OCI-LY7 (cell line): ENCODE measurements at regions not wholly inside any gene's neighbourhood (a gene's known extent, or its start where the extent isn't known, plus 50 kb on each side); places are given as distances from the start of the nearest gene placed in this dataset.
A peak's percentile ranks its signal among the peaks of the same experiment; 100 is the strongest.
"Not testable (repeated sequence)": the region's sequence is repeated elsewhere in the genome, so short reads cannot be mapped to it uniquely, and the experiment has no call there.

Experiments used
- BruUV-seq: library from RNA; stranded (reverse); fragments of 400-500 nt; replicated peaks from 2 replicates; lab custom pipeline; 2021; lab: Mats Ljungman, UMichigan
- CTCF ChIA-PET: fragments of 300-600 bp; sonication (Branson Sonifier 250); formaldehyde crosslinking; loops from one replicate; lab custom pipeline; 2022; ENCODE audit warnings: antibody characterized with exemption; ENCODE audit not compliant: unreplicated experiment; lab: Charles Lee
- POLR2A ChIA-PET: fragments of 300-600 bp; sonication (Branson Sonifier 250); formaldehyde crosslinking; loops from one replicate; lab custom pipeline; 2022; ENCODE audit warnings: antibody characterized with exemption; lab: Charles Lee
- DNase-seq: peaks from one replicate; pipeline ENCODE4 v3.0.0-alpha.2; 2015; ENCODE audit warnings: low spot score
- H2AFZ ChIP-seq: fragments of 200-600 bp; sonication (generic), shearing (Covaris generic); 2 replicates; pipeline ENCODE4 v1.6.1; 2014; ENCODE audit warnings: mild to moderate bottlenecking, antibody characterized with exemption, low read length, moderate library complexity
- H3K27ac ChIP-seq: fragments of 200-600 bp; sonication (generic); 2 replicates; pipeline ENCODE4 v1.5.1; 2014; ENCODE audit warnings: mixed run types, low read depth, mild to moderate bottlenecking, moderate library complexity, low read length, inconsistent platforms; ENCODE audit not compliant: poor library complexity, severe bottlenecking
- H3K36me3 ChIP-seq: fragments of 200-600 bp; sonication (generic); 2 replicates; pipeline ENCODE4 v1.6.1; 2014; ENCODE audit warnings: mild to moderate bottlenecking, antibody characterized with exemption, low read length, moderate library complexity, mixed read lengths; ENCODE audit not compliant: insufficient read depth
- H3K4me1 ChIP-seq: fragments of 200-600 bp; sonication (generic); 2 replicates; pipeline ENCODE4 v1.5.1; 2014; ENCODE audit warnings: mild to moderate bottlenecking, low read length; ENCODE audit not compliant: insufficient read depth, poor library complexity, severe bottlenecking
- H3K4me2 ChIP-seq: fragments of 200-600 bp; sonication (generic); 2 replicates; pipeline ENCODE4 v1.6.1; 2014; ENCODE audit warnings: mild to moderate bottlenecking, low read length
- H3K4me3 ChIP-seq: fragments of 200-600 bp; sonication (generic); 2 replicates; pipeline ENCODE4 v1.5.1; 2014; ENCODE audit warnings: mild to moderate bottlenecking, low read depth, low read length; ENCODE audit not compliant: poor library complexity, severe bottlenecking
- H3K79me2 ChIP-seq: fragments of 200-600 bp; sonication (generic); 2 replicates; pipeline ENCODE4 v1.6.1; 2016; ENCODE audit warnings: low read depth, mild to moderate bottlenecking, low read length, moderate library complexity, mixed read lengths; ENCODE audit not compliant: insufficient read depth
- H3K9me2 ChIP-seq: fragments of 200-600 bp; sonication (generic); 2 replicates; pipeline ENCODE4 v1.6.1; 2016; ENCODE audit warnings: mild to moderate bottlenecking, low read length, mixed read lengths; ENCODE audit not compliant: insufficient read depth
- H3K9me3 ChIP-seq: fragments of 200-600 bp; sonication (generic); 2 replicates; pipeline ENCODE4 v1.6.1; 2014; ENCODE audit warnings: mild to moderate bottlenecking, mixed run types, low read length, mixed read lengths
- H4K20me1 ChIP-seq: fragments of 200-600 bp; sonication (generic); 2 replicates; pipeline ENCODE4 v1.6.1; 2014; ENCODE audit warnings: mild to moderate bottlenecking, antibody characterized with exemption, low read length, moderate library complexity, mixed read lengths; ENCODE audit not compliant: insufficient read depth
- EZH2phosphoT487 ChIP-seq: fragments of 200-600 bp; sonication (generic); IDR thresholded peaks from 2 replicates; pipeline ENCODE4 v1.6.1; 2018; ENCODE audit warnings: low read depth, borderline replicate concordance, mild to moderate bottlenecking, mixed run types, antibody characterized with exemption, low read length, moderate library complexity, mixed read lengths
- intact Hi-C: fragments of 100-400 bp; cut with micrococcal nuclease; formaldehyde crosslinking; loops from one replicate; pipeline ENCODE4 v1.10.0; 2022; ENCODE audit not compliant: unreplicated experiment
- TF ChIP-seq, protein P1 (sequence below): fragments of 200-600 bp; sonication (generic); conservative IDR thresholded peaks from 2 replicates; pipeline ENCODE4 v1.5.1; 2014; ENCODE audit warnings: mild to moderate bottlenecking, antibody characterized with exemption, low read length, moderate library complexity, mixed read lengths

DNA sequence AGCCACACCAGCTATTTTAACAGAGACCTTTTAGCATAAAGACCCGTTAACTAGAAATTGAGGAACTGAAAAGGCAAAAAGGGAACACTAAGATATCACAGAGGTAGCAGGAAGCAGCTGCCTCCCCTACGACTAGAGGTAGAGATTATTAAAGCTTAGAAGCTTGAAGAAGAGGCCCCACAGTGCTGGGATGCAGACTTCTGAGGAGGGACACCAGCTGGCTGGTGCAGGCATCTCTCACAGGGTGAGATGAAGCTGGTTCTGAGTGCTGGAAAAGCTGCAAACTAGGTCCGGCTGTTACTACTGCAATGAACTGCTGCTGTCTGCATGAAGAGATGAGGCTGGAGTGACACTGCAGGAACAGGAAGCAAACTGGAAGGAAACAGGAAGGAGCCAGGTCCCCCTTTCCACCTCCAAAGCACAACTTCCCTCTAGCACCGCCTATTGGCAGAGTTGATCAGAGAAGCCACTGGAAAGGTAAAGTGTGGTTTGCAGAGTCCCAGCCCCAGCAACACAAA lies 61.2 kb upstream of the MRPS9 start:
- no peaks in the 10 kb centered on the region for H4K20me1 ChIP-seq
- H3K79me2 ChIP-seq: no peaks in the 10 kb centered on the region
- peak overlapping the region; percentile 83; the same call in 1 of the 2 replicates for H2AFZ ChIP-seq
- peaks cover 33% of the 10 kb centered on the region for H3K4me1 ChIP-seq
- POLR2A ChIA-PET: interaction anchor here (0.7 to 1.8 kb wide), 15 partner anchors 9 to 745 kb away, joined by 3 to 12 read pairs (median 4); partner anchors contain the start of gene MRPS9
- TF ChIP-seq, protein P1, sequence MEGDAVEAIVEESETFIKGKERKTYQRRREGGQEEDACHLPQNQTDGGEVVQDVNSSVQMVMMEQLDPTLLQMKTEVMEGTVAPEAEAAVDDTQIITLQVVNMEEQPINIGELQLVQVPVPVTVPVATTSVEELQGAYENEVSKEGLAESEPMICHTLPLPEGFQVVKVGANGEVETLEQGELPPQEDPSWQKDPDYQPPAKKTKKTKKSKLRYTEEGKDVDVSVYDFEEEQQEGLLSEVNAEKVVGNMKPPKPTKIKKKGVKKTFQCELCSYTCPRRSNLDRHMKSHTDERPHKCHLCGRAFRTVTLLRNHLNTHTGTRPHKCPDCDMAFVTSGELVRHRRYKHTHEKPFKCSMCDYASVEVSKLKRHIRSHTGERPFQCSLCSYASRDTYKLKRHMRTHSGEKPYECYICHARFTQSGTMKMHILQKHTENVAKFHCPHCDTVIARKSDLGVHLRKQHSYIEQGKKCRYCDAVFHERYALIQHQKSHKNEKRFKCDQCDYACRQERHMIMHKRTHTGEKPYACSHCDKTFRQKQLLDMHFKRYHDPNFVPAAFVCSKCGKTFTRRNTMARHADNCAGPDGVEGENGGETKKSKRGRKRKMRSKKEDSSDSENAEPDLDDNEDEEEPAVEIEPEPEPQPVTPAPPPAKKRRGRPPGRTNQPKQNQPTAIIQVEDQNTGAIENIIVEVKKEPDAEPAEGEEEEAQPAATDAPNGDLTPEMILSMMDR: peak; percentile 93
- TF ChIP-seq EZH2phosphoT487: no peak
- intact Hi-C loops: loop anchor here (1.0 to 5.0 kb wide), 5 partner anchors 38 to 124 kb away; no protein-coding TSS in a partner anchor
- BruUV-seq: no TSS peak
- H3K4me3 ChIP-seq: peak overlapping the region; percentile 59
- CTCF ChIA-PET: interaction anchor here (0.7 to 1.8 kb wide), 6 partner anchors 36 to 88 kb away, joined by 3 to 8 read pairs (median 4); partner anchors contain the start of gene MRPS9
- no peaks in the 10 kb centered on the region for H3K9me2 ChIP-seq
- H3K9me3 ChIP-seq: no peaks in the 10 kb centered on the region
- peak; percentile 94 for DNase-seq
- H3K36me3 ChIP-seq: no peaks in the 10 kb centered on the region
- H3K4me2 ChIP-seq: peak overlapping the region; percentile 76
- H3K27ac ChIP-seq: peak overlapping the region; percentile 96

DNA sequence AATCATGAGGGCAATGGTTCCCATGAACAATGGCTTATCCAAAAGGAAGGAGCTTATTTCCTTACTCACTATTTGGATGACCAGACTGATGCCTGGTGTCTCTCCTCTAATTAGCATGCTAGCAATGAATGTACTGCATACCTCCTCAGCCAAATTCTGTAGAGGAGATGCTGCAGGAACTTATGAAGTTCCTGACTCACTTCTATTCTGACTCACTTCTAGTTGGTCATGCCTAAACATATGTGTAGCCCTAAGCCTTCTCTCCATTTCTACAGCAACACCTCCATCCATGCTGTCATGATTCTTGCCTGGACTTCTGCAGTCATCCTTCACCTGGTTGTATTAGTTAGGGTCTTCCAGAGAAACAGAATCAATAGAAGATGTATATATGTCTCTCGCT lies 59.9 kb upstream of the MRPS9 start:
- ChIA-PET POLR2A (interaction anchor here (0.6 to 1.3 kb wide), 4 partner anchors 10 to 457 kb away, joined by 3 to 7 read pairs (median 4); partner anchors contain the start of gene MRPS9), CTCF (no interaction called here)
- intact Hi-C loops: loop anchor here (2.0 to 5.0 kb wide), 4 partner anchors 39 to 125 kb away; no protein-coding TSS in a partner anchor
- peaks cover 33% of the 10 kb centered on the region for H3K4me1 ChIP-seq
- H3K9me3 ChIP-seq: no peaks in the 10 kb centered on the region
- no peaks in the 10 kb centered on the region for H4K20me1 ChIP-seq
- H3K9me2 ChIP-seq: no peaks in the 10 kb centered on the region
- peak overlapping the region; percentile 59 for H3K4me3 ChIP-seq
- H3K36me3 ChIP-seq: no peaks in the 10 kb centered on the region
- no peaks in the 10 kb centered on the region for H3K79me2 ChIP-seq
- H2AFZ ChIP-seq: peak overlapping the region; percentile 83; the same call in 1 of the 2 replicates
- no peak for DNase-seq
- peak overlapping the region; percentile 76 for H3K4me2 ChIP-seq
- no TSS peak for BruUV-seq
- TF ChIP-seq, protein P1: no peak
- TF ChIP-seq EZH2phosphoT487: no peak
- H3K27ac ChIP-seq: peak overlapping the region; percentile 96

DNA sequence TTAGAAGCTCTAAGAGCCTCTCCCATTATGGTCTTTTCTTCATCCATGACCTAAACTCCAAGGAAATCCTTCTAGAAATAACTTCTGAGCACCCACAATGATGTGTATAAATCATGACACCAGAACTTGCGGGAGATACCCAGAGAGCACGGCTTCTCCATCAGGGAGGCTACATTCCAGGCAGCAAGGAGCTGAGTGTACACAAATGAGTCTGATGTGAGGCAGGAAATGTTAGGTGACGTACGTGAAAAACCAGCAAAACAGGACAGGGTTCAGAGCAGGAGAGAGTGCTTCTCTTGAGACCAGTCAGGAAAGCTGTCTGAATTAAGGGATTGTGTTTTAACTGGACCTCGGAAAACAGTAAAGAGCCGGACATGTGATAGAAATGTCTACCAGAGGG lies 58.1 kb upstream of the MRPS9 start:
- intact Hi-C loops: loop anchor here (5.0 kb wide), 1 partner anchor 107 kb away; no protein-coding TSS in a partner anchor
- H3K4me2 ChIP-seq, H2AFZ ChIP-seq, H4K20me1 ChIP-seq, BruUV-seq, H3K4me3 ChIP-seq, CTCF ChIA-PET, H3K9me3 ChIP-seq, H3K27ac ChIP-seq, H3K79me2 ChIP-seq, DNase-seq, H3K36me3 ChIP-seq, H3K9me2 ChIP-seq: not testable (repeated sequence)
- H3K4me1 ChIP-seq: peaks cover 33% of the 10 kb centered on the region
- POLR2A ChIA-PET: interaction anchor here (1.4 kb wide), 2 partner anchors 13 to 58 kb away, joined by 3 to 4 read pairs; partner anchors contain the start of gene MRPS9
